ENCODE measurements at regions not wholly inside any gene's neighbourhood (a gene's known extent, or its start where the extent isn't known, plus 50 kb on each side); places are given as distances from the start of the nearest gene placed in this dataset.
"Not testable (repeated sequence)": the region's sequence is repeated elsewhere in the genome, so short reads cannot be mapped to it uniquely, and the experiment has no call there.

DNA sequence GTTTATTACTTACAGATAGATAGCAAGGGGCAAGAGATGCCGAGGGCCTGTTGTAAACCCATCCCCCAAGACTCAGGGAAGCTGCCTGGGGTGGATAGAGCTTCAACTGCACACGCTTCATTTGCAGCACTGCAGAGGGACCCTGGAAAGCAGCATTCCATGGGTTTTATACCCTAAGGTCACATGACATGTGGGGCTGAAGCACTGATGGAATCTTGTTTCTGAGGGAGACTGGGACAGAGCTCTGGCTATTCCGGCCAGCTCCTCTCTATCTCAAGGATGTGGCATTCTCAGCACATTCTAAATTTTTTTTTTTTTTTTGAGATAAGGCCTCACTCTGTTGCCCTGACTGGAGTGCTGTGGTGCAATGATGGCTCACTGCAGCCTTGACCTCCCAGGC lies 300.1 kb downstream of the MYCN start:
- no peak for TF ChIP-seq CTCF (IDR thresholded peaks at IDR 0.05)

GRCh38 chr2:16239296-16239850 lies 299.0 kb downstream of the MYCN start:
- no peaks in the 10 kb centered on the region for H3K4me1 ChIP-seq (ENCODE audit: control insufficient read depth in 1 of 2, low read depth in 2 of 2)
- no peaks in the 10 kb centered on the region for H3K9me3 ChIP-seq
- TF ChIP-seq CTCF (IDR thresholded peaks at IDR 0.05): no peak
- no peaks in the 10 kb centered on the region for H3K36me3 ChIP-seq
- H3K27ac ChIP-seq: no peak overlapping the region
- no peak overlapping the region for H3K4me3 ChIP-seq
- no peaks in the 10 kb centered on the region for H3K27me3 ChIP-seq (replicated peaks; ENCODE audit: insufficient read depth)
- no peak for ATAC-seq (ENCODE audit: insufficient number of reproducible peaks, low FRiP score, low read depth)
- no peak for DNase-seq (ENCODE audit: low spot score)

More for the DNA sequence above, 300.1 kb downstream of the MYCN start:
- Histone ChIP-seq H3K27me3 (replicated peaks; ENCODE audit: insufficient read depth) (no peaks in the 10 kb centered on the region), H3K4me3 (no peak overlapping the region), H3K36me3 (no peaks in the 10 kb centered on the region), H3K27ac (no peak overlapping the region), H3K4me1 (ENCODE audit: control insufficient read depth in 1 of 2, low read depth in 2 of 2) (no peaks in the 10 kb centered on the region), H3K9me3 (no peaks in the 10 kb centered on the region)
- DNase-seq (ENCODE audit: low spot score): no peak
- no peak for ATAC-seq (ENCODE audit: insufficient number of reproducible peaks, low FRiP score, low read depth)

DNA sequence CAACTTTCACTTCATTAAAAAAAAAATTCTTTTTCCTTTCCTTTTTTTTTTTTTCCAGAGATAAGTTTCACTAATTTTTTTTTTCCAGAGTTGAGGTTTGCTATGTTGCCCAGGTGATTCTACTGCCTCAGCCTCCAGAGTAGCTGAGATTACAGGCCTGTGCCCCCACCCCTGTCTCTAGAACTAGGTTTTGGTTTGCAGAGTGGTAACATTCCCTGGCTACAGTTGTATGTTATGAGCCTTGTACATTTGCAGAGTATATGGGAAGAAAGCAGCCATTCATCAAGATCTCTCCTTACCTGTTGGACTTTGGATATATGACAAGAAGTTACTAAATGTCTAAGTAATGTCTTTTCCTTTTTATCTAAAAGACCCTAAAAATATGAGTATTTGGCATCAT lies 298.4 kb downstream of the MYCN start:
- no peak for DNase-seq (ENCODE audit: low spot score)
- Histone ChIP-seq H3K27me3 (replicated peaks; ENCODE audit: insufficient read depth) (no peaks in the 10 kb centered on the region), H3K4me1 (ENCODE audit: control insufficient read depth in 1 of 2, low read depth in 2 of 2) (no peaks in the 10 kb centered on the region), H3K4me3 (no peak overlapping the region), H3K36me3 (no peaks in the 10 kb centered on the region), H3K9me3 (no peaks in the 10 kb centered on the region), H3K27ac (no peak overlapping the region)
- TF ChIP-seq CTCF (IDR thresholded peaks at IDR 0.05): no peak
- no peak for ATAC-seq (ENCODE audit: insufficient number of reproducible peaks, low FRiP score, low read depth)

- TF ChIP-seq CTCF (IDR thresholded peaks at IDR 0.05): no peak
- no peak for DNase-seq (ENCODE audit: low spot score)
- H3K9me3 ChIP-seq: no peaks in the 10 kb centered on the region
These were observed 297.8 kb downstream of the MYCN start for GRCh38 chr2:16238001-16238761.

DNA sequence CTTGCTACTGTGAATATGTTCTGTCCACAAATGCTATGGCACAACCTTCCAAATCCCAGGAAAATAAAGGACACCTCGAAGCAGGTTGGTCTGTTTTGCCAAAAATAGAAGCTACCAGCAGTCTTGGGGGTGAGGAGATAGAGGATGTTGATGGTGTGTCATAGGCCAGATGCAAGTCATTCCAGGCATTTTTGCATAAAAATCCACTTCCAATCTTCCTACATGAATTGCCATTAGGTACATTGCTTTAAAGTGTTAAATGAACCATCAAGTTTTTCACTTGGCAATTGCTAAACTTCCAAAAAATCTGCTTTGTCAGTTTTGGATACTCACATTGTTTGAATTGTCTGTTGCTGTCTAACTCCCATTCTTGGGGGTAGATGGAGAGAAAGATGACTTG lies 295.4 kb downstream of the MYCN start:
- H3K4me3 ChIP-seq: no peak overlapping the region
- DNase-seq (ENCODE audit: low spot score): no peak
- H3K27ac ChIP-seq: no peak overlapping the region
- no peaks in the 10 kb centered on the region for H3K27me3 ChIP-seq (replicated peaks; ENCODE audit: insufficient read depth)
- no peaks in the 10 kb centered on the region for H3K4me1 ChIP-seq (ENCODE audit: control insufficient read depth in 1 of 2, low read depth in 2 of 2)
- no peak for ATAC-seq (ENCODE audit: insufficient number of reproducible peaks, low FRiP score, low read depth)
- H3K9me3 ChIP-seq: no peaks in the 10 kb centered on the region
- no peaks in the 10 kb centered on the region for H3K36me3 ChIP-seq
- no peak for TF ChIP-seq CTCF (IDR thresholded peaks at IDR 0.05)

More at GRCh38 chr2:16238001-16238761, 297.8 kb downstream of the MYCN start:
- Histone ChIP-seq H3K27ac (no peak overlapping the region), H3K4me1 (ENCODE audit: control insufficient read depth in 1 of 2, low read depth in 2 of 2) (no peaks in the 10 kb centered on the region), H3K4me3 (no peak overlapping the region), H3K27me3 (replicated peaks; ENCODE audit: insufficient read depth) (no peaks in the 10 kb centered on the region), H3K36me3 (no peaks in the 10 kb centered on the region)
- no peak for ATAC-seq (ENCODE audit: insufficient number of reproducible peaks, low FRiP score, low read depth)

DNA sequence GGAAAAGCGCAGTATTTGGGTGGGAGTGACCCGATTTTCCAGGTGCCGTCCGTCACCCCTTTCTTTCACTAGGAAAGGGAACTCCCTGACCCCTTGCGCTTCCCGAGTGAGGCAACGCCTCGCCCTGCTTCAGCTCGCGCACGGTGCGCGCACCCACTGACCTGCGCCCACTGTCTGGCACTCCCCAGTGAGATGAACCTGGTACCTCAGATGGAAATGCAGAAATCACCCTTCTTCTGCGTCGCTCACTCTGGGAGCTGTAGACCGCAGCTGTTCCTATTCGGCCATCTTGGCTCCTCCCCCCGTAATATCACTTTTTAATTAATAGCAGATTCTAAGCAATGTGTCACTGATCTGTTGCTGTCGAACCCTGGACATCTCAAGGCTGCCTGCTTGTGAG lies 294.9 kb downstream of the MYCN start:
- H3K4me1 ChIP-seq (ENCODE audit: control insufficient read depth in 1 of 2, low read depth in 2 of 2); H3K27me3 ChIP-seq (replicated peaks; ENCODE audit: insufficient read depth); H3K36me3 ChIP-seq; DNase-seq (ENCODE audit: low spot score); ATAC-seq (ENCODE audit: insufficient number of reproducible peaks, low FRiP score, low read depth); H3K27ac ChIP-seq; H3K4me3 ChIP-seq; H3K9me3 ChIP-seq: not testable (repeated sequence)
